ENCODE measurements at regions not wholly inside any gene's neighbourhood (a gene's known extent, or its start where the extent isn't known, plus 50 kb on each side); places are given as distances from the start of the nearest gene placed in this dataset.

DNA sequence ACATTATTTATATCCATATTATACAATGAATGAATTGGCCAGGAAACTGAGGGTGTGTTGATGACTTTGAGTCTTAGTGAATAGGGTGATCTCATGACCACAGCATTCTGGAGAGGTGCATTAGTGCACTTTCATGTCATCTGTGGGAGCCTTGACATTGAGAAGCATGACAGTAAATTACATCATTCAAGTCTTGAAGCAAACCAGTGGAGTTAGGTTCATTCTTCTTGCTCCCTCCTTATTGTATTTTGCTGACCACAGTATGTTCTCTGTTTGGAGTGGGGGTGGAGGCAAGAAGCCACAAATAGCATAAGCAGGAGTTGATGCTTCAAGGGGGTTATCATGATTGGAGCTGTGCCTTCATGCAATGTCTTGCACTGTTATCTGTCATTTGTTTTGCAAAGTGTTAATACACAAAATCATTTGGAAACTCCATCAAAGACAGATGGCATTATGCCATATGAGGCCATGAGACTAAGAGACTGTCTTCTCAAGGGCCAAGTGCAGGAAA, 680.2 kb downstream of the NYAP2 start:
- no peak overlapping the region for H3K4me3 ChIP-seq (ENCODE audit: insufficient read depth, low read length, poor library complexity, severe bottlenecking)
- no peaks in the 10 kb centered on the region for H4K20me1 ChIP-seq (ENCODE audit: low read depth, low read length)
- H3F3A ChIP-seq (ENCODE audit: insufficient read depth), result no peaks in the 10 kb centered on the region
- no peaks in the 10 kb centered on the region for H3K36me3 ChIP-seq (ENCODE audit: low read length)
- no peak overlapping the region for H3K4me2 ChIP-seq (ENCODE audit: low read depth, low read length, poor library complexity, severe bottlenecking)
- peaks cover 4% of the 10 kb centered on the region; the same call in 1 of the 2 replicates for H3K9me3 ChIP-seq (ENCODE audit: insufficient read depth, low read length)
- no peaks in the 10 kb centered on the region for H3K79me2 ChIP-seq (ENCODE audit: insufficient read depth, low read length)
- no peak overlapping the region for H2AFZ ChIP-seq (ENCODE audit: low read depth, low read length, severe bottlenecking)
- TF ChIP-seq EZH2phosphoT487 (conservative IDR thresholded peaks at IDR 0.05; ENCODE audit: low read length), result no peak
- TF ChIP-seq, protein P1, sequence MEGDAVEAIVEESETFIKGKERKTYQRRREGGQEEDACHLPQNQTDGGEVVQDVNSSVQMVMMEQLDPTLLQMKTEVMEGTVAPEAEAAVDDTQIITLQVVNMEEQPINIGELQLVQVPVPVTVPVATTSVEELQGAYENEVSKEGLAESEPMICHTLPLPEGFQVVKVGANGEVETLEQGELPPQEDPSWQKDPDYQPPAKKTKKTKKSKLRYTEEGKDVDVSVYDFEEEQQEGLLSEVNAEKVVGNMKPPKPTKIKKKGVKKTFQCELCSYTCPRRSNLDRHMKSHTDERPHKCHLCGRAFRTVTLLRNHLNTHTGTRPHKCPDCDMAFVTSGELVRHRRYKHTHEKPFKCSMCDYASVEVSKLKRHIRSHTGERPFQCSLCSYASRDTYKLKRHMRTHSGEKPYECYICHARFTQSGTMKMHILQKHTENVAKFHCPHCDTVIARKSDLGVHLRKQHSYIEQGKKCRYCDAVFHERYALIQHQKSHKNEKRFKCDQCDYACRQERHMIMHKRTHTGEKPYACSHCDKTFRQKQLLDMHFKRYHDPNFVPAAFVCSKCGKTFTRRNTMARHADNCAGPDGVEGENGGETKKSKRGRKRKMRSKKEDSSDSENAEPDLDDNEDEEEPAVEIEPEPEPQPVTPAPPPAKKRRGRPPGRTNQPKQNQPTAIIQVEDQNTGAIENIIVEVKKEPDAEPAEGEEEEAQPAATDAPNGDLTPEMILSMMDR (IDR thresholded peaks at IDR 0.05; ENCODE audit: insufficient read depth, low read length, poor library complexity, severe bottlenecking), result no peak
- H3K9ac ChIP-seq (ENCODE audit: low read length), result no peak overlapping the region
- H3K27me3 ChIP-seq (ENCODE audit: low read length), result no peaks in the 10 kb centered on the region
- H3K9me2 ChIP-seq (replicated peaks; ENCODE audit: insufficient read depth, low read length), result no peaks in the 10 kb centered on the region
- no peak overlapping the region for H3K27ac ChIP-seq (ENCODE audit: low read depth, low read length)

DNA sequence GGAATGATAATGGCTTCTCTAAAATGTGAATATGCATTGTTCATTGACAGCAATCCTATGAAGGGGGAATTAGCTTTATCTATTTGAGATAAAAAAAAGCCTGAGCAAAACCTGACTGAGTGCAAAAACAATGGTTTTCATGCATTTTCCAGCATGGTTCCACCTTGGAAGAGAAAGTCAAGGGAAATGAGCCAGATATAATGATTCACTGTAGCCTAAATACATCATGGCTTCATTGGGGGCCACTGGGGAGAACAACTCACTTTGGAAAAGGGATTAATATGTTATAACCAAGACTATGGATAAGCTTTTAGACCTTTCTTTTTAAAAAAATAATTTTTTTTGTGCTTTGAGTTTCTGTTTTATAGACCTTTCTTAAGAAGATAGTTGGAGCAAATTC, 679.7 kb downstream of the NYAP2 start:
- no peaks in the 10 kb centered on the region for H3K9me2 ChIP-seq (replicated peaks; ENCODE audit: insufficient read depth, low read length)
- H2AFZ ChIP-seq (ENCODE audit: low read depth, low read length, severe bottlenecking), result no peak overlapping the region
- no peaks in the 10 kb centered on the region for H3K79me2 ChIP-seq (ENCODE audit: insufficient read depth, low read length)
- H3K4me2 ChIP-seq (ENCODE audit: low read depth, low read length, poor library complexity, severe bottlenecking), result no peak overlapping the region
- H3K36me3 ChIP-seq (ENCODE audit: low read length), result no peaks in the 10 kb centered on the region
- no peak overlapping the region for H3K4me3 ChIP-seq (ENCODE audit: insufficient read depth, low read length, poor library complexity, severe bottlenecking)
- TF ChIP-seq, protein P1 (IDR thresholded peaks at IDR 0.05; ENCODE audit: insufficient read depth, low read length, poor library complexity, severe bottlenecking), result no peak
- TF ChIP-seq EZH2phosphoT487 (conservative IDR thresholded peaks at IDR 0.05; ENCODE audit: low read length), result no peak
- H3K9ac ChIP-seq (ENCODE audit: low read length), result no peak overlapping the region
- no peak overlapping the region for H3K27ac ChIP-seq (ENCODE audit: low read depth, low read length)
- H3F3A ChIP-seq (ENCODE audit: insufficient read depth), result no peaks in the 10 kb centered on the region
- no peaks in the 10 kb centered on the region for H3K9me3 ChIP-seq (ENCODE audit: insufficient read depth, low read length)
- H4K20me1 ChIP-seq (ENCODE audit: low read depth, low read length), result no peaks in the 10 kb centered on the region
- no peaks in the 10 kb centered on the region for H3K27me3 ChIP-seq (ENCODE audit: low read length)

DNA sequence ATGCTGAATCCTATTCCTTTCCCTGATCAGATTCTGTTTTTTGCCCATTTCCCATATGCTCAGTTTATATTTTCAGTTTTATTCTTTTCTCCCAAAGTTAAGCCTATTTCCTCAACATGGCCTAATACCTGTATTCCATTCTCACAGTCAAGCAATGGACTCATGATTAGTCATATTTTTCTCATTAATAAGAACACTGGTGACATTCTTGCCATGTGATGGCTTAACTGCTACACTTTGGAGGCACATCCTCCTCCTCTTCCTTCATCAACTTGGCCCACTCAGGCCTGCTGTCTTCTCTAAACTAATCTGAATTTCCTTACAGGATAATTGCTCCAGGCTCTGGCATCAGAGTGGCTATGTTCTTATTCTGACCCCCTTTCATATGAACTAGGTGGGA, 679.2 kb downstream of the NYAP2 start:
- no peak overlapping the region for H3K4me3 ChIP-seq (ENCODE audit: insufficient read depth, low read length, poor library complexity, severe bottlenecking)
- H2AFZ ChIP-seq (ENCODE audit: low read depth, low read length, severe bottlenecking), result no peak overlapping the region
- no peaks in the 10 kb centered on the region for H3K9me3 ChIP-seq (ENCODE audit: insufficient read depth, low read length)
- H3K9ac ChIP-seq (ENCODE audit: low read length), result no peak overlapping the region
- TF ChIP-seq, protein P1 (IDR thresholded peaks at IDR 0.05; ENCODE audit: insufficient read depth, low read length, poor library complexity, severe bottlenecking), result no peak
- no peak for TF ChIP-seq EZH2phosphoT487 (conservative IDR thresholded peaks at IDR 0.05; ENCODE audit: low read length)
- no peaks in the 10 kb centered on the region for H3K36me3 ChIP-seq (ENCODE audit: low read length)
- H4K20me1 ChIP-seq (ENCODE audit: low read depth, low read length), result no peaks in the 10 kb centered on the region
- H3K9me2 ChIP-seq (replicated peaks; ENCODE audit: insufficient read depth, low read length), result no peaks in the 10 kb centered on the region
- no peak overlapping the region for H3K4me2 ChIP-seq (ENCODE audit: low read depth, low read length, poor library complexity, severe bottlenecking)
- H3F3A ChIP-seq (ENCODE audit: insufficient read depth), result no peaks in the 10 kb centered on the region
- no peaks in the 10 kb centered on the region for H3K79me2 ChIP-seq (ENCODE audit: insufficient read depth, low read length)
- no peak overlapping the region for H3K27ac ChIP-seq (ENCODE audit: low read depth, low read length)
- no peaks in the 10 kb centered on the region for H3K27me3 ChIP-seq (ENCODE audit: low read length)
